ENCODE measurements at regions not wholly inside any gene's neighbourhood (a gene's known extent, or its start where the extent isn't known, plus 50 kb on each side); places are given as distances from the start of the nearest gene placed in this dataset.

GRCh38 chr16:59259950-59260319 is 525.8 kb upstream of the GOT2 start:
- Histone ChIP-seq H3K4me1 (ENCODE audit: control insufficient read depth, insufficient read depth, low read length) (no peaks in the 10 kb centered on the region), H3K4me3 (ENCODE audit: low read length) (no peak overlapping the region), H3K27me3 (ENCODE audit: control insufficient read depth, insufficient read depth, low read length) (no peaks in the 10 kb centered on the region), H3K36me3 (ENCODE audit: control insufficient read depth, insufficient read depth, low read length) (no peaks in the 10 kb centered on the region), H3K27ac (ENCODE audit: low read depth, low read length) (no peak overlapping the region), H3K9ac (ENCODE audit: low read length) (no peak overlapping the region)

- no peaks in the 10 kb centered on the region for H3K4me1 ChIP-seq (ENCODE audit: control insufficient read depth, insufficient read depth, low read length)
- no peak overlapping the region for H3K27ac ChIP-seq (ENCODE audit: low read depth, low read length)
- H3K27me3 ChIP-seq (ENCODE audit: control insufficient read depth, insufficient read depth, low read length): no peaks in the 10 kb centered on the region
- no peak overlapping the region for H3K9ac ChIP-seq (ENCODE audit: low read length)
- no peak overlapping the region for H3K4me3 ChIP-seq (ENCODE audit: low read length)
- H3K36me3 ChIP-seq (ENCODE audit: control insufficient read depth, insufficient read depth, low read length): no peaks in the 10 kb centered on the region
Observed at GRCh38 chr16:59259074-59259949, 525.2 kb upstream of the GOT2 start.

- no peak overlapping the region for H3K4me3 ChIP-seq (ENCODE audit: low read length)
- no peaks in the 10 kb centered on the region for H3K27me3 ChIP-seq (ENCODE audit: control insufficient read depth, insufficient read depth, low read length)
- no peak overlapping the region for H3K9ac ChIP-seq (ENCODE audit: low read length)
- no peak overlapping the region for H3K27ac ChIP-seq (ENCODE audit: low read depth, low read length)
- H3K36me3 ChIP-seq (ENCODE audit: control insufficient read depth, insufficient read depth, low read length): no peaks in the 10 kb centered on the region
- no peaks in the 10 kb centered on the region for H3K4me1 ChIP-seq (ENCODE audit: control insufficient read depth, insufficient read depth, low read length)
Observed at GRCh38 chr16:59252317-59252716, 518.2 kb upstream of the GOT2 start.

GRCh38 chr16:59249011-59249410 is 514.9 kb upstream of the GOT2 start:
- Histone ChIP-seq H3K36me3 (ENCODE audit: control insufficient read depth, insufficient read depth, low read length) (no peaks in the 10 kb centered on the region), H3K9ac (ENCODE audit: low read length) (no peak overlapping the region), H3K27ac (ENCODE audit: low read depth, low read length) (no peak overlapping the region), H3K4me3 (ENCODE audit: low read length) (no peak overlapping the region), H3K27me3 (ENCODE audit: control insufficient read depth, insufficient read depth, low read length) (no peaks in the 10 kb centered on the region), H3K4me1 (ENCODE audit: control insufficient read depth, insufficient read depth, low read length) (no peaks in the 10 kb centered on the region)

- Histone ChIP-seq H3K9ac (ENCODE audit: low read length) (no peak overlapping the region), H3K4me3 (ENCODE audit: low read length) (no peak overlapping the region)
Observed at GRCh38 chr16:59242556-59242955, 508.4 kb upstream of the GOT2 start.

GRCh38 chr16:59238246-59238645 is 504.1 kb upstream of the GOT2 start:
- no peaks in the 10 kb centered on the region for H3K36me3 ChIP-seq (ENCODE audit: control insufficient read depth, insufficient read depth, low read length)
- no peaks in the 10 kb centered on the region for H3K27me3 ChIP-seq (ENCODE audit: control insufficient read depth, insufficient read depth, low read length)
- no peak overlapping the region for H3K27ac ChIP-seq (ENCODE audit: low read depth, low read length)
- no peak overlapping the region for H3K4me3 ChIP-seq (ENCODE audit: low read length)
- no peak overlapping the region for H3K9ac ChIP-seq (ENCODE audit: low read length)
- no peaks in the 10 kb centered on the region for H3K4me1 ChIP-seq (ENCODE audit: control insufficient read depth, insufficient read depth, low read length)

More at GRCh38 chr16:59242556-59242955, 508.4 kb upstream of the GOT2 start:
- H3K27me3 ChIP-seq (ENCODE audit: control insufficient read depth, insufficient read depth, low read length): no peaks in the 10 kb centered on the region
- H3K36me3 ChIP-seq (ENCODE audit: control insufficient read depth, insufficient read depth, low read length): no peaks in the 10 kb centered on the region
- H3K4me1 ChIP-seq (ENCODE audit: control insufficient read depth, insufficient read depth, low read length): no peaks in the 10 kb centered on the region
- H3K27ac ChIP-seq (ENCODE audit: low read depth, low read length): no peak overlapping the region

GRCh38 chr16:59236804-59237458 is 502.8 kb upstream of the GOT2 start:
- Histone ChIP-seq H3K4me1 (ENCODE audit: control insufficient read depth, insufficient read depth, low read length) (no peaks in the 10 kb centered on the region), H3K36me3 (ENCODE audit: control insufficient read depth, insufficient read depth, low read length) (no peaks in the 10 kb centered on the region), H3K9ac (ENCODE audit: low read length) (no peak overlapping the region), H3K4me3 (ENCODE audit: low read length) (no peak overlapping the region), H3K27me3 (ENCODE audit: control insufficient read depth, insufficient read depth, low read length) (no peaks in the 10 kb centered on the region), H3K27ac (ENCODE audit: low read depth, low read length) (no peak overlapping the region)

GRCh38 chr16:59224401-59224800 is 490.3 kb upstream of the GOT2 start:
- H3K27ac ChIP-seq (ENCODE audit: low read depth, low read length): no peak overlapping the region

GRCh38 chr16:59220011-59220410 is 485.9 kb upstream of the GOT2 start:
- Histone ChIP-seq H3K9ac (ENCODE audit: low read length) (no peak overlapping the region), H3K27ac (ENCODE audit: low read depth, low read length) (no peak overlapping the region), H3K4me1 (ENCODE audit: control insufficient read depth, insufficient read depth, low read length) (no peaks in the 10 kb centered on the region), H3K36me3 (ENCODE audit: control insufficient read depth, insufficient read depth, low read length) (no peaks in the 10 kb centered on the region), H3K4me3 (ENCODE audit: low read length) (no peak overlapping the region), H3K27me3 (ENCODE audit: control insufficient read depth, insufficient read depth, low read length) (no peaks in the 10 kb centered on the region)

More at GRCh38 chr16:59224401-59224800, 490.3 kb upstream of the GOT2 start:
- H3K27me3 ChIP-seq (ENCODE audit: control insufficient read depth, insufficient read depth, low read length): no peaks in the 10 kb centered on the region
- H3K4me1 ChIP-seq (ENCODE audit: control insufficient read depth, insufficient read depth, low read length): no peaks in the 10 kb centered on the region
- H3K36me3 ChIP-seq (ENCODE audit: control insufficient read depth, insufficient read depth, low read length): no peaks in the 10 kb centered on the region
- no peak overlapping the region for H3K4me3 ChIP-seq (ENCODE audit: low read length)
- H3K9ac ChIP-seq (ENCODE audit: low read length): no peak overlapping the region

- Histone ChIP-seq H3K4me1 (ENCODE audit: control insufficient read depth, insufficient read depth, low read length) (no peaks in the 10 kb centered on the region), H3K27me3 (ENCODE audit: control insufficient read depth, insufficient read depth, low read length) (no peaks in the 10 kb centered on the region), H3K27ac (ENCODE audit: low read depth, low read length) (no peak overlapping the region), H3K36me3 (ENCODE audit: control insufficient read depth, insufficient read depth, low read length) (no peaks in the 10 kb centered on the region), H3K4me3 (ENCODE audit: low read length) (no peak overlapping the region), H3K9ac (ENCODE audit: low read length) (no peak overlapping the region)
Observed at GRCh38 chr16:59216291-59216690, 482.2 kb upstream of the GOT2 start.

- no peak overlapping the region for H3K27ac ChIP-seq (ENCODE audit: low read depth, low read length)
- H3K4me1 ChIP-seq (ENCODE audit: control insufficient read depth, insufficient read depth, low read length): peaks cover 6% of the 10 kb centered on the region
- H3K27me3 ChIP-seq (ENCODE audit: control insufficient read depth, insufficient read depth, low read length): no peaks in the 10 kb centered on the region
- H3K9ac ChIP-seq (ENCODE audit: low read length): no peak overlapping the region
- no peak overlapping the region for H3K4me3 ChIP-seq (ENCODE audit: low read length)
- H3K36me3 ChIP-seq (ENCODE audit: control insufficient read depth, insufficient read depth, low read length): no peaks in the 10 kb centered on the region
Observed at GRCh38 chr16:59214455-59214854, 480.3 kb upstream of the GOT2 start.

- H3K4me3 ChIP-seq (ENCODE audit: low read length): no peak overlapping the region
- no peak overlapping the region for H3K9ac ChIP-seq (ENCODE audit: low read length)
- no peak overlapping the region for H3K27ac ChIP-seq (ENCODE audit: low read depth, low read length)
- H3K27me3 ChIP-seq (ENCODE audit: control insufficient read depth, insufficient read depth, low read length): no peaks in the 10 kb centered on the region
- peaks cover 6% of the 10 kb centered on the region for H3K4me1 ChIP-seq (ENCODE audit: control insufficient read depth, insufficient read depth, low read length)
- no peaks in the 10 kb centered on the region for H3K36me3 ChIP-seq (ENCODE audit: control insufficient read depth, insufficient read depth, low read length)
Observed at GRCh38 chr16:59213952-59214351, 479.8 kb upstream of the GOT2 start.

Data from rectal smooth muscle tissue (tissue), 1 donor.